ENCODE measurements at regions not wholly inside any gene's neighbourhood (a gene's known extent, or its start where the extent isn't known, plus 50 kb on each side); places are given as distances from the start of the nearest gene placed in this dataset.

GRCh38 chr15:46861796-46862195 lies 855.5 kb upstream of the SEMA6D start:
- H3K27me3 Mint-ChIP-seq (ENCODE audit: insufficient read depth): peaks cover 25% of the 10 kb centered on the region
- no peak for DNase-seq
- TF ChIP-seq CTCF (conservative IDR thresholded peaks at IDR 0.05): no peak
- H3K4me3 ChIP-seq (ENCODE audit: low read length): no peak overlapping the region
- H3K27me3 ChIP-seq (ENCODE audit: control insufficient read depth, insufficient read depth, low read length, poor library complexity, severe bottlenecking): peaks cover 36% of the 10 kb centered on the region
- H3K36me3 Mint-ChIP-seq (ENCODE audit: low read depth): no peaks in the 10 kb centered on the region
- no peak overlapping the region for H3K9ac ChIP-seq (ENCODE audit: extremely low read depth, low read length, poor library complexity, severe bottlenecking)
- H3K4me3 Mint-ChIP-seq: no peak overlapping the region
- H3K36me3 ChIP-seq (ENCODE audit: control insufficient read depth, insufficient read depth, low read length): no peaks in the 10 kb centered on the region
- H3K4me1 ChIP-seq (ENCODE audit: control insufficient read depth, insufficient read depth, low read length): peaks cover 5% of the 10 kb centered on the region
- no peaks in the 10 kb centered on the region for H3K9me3 ChIP-seq (ENCODE audit: control insufficient read depth, low read length)
- H3K4me1 Mint-ChIP-seq: peaks cover 11% of the 10 kb centered on the region
- no peak overlapping the region for H3K27ac ChIP-seq (ENCODE audit: low read depth, low read length)
- no peak overlapping the region for H3K27ac Mint-ChIP-seq
- no peaks in the 10 kb centered on the region for H3K9me3 Mint-ChIP-seq
- WGBS, 2 experiments (ENCODE audit: insufficient coverage in 1 of 2, insufficient read length in 1 of 2): 95% methylated on average over 2 of the region's 2 CpGs; no CpG with 5 or more reads in 1 of the 2 experiments

- H3K9ac ChIP-seq (ENCODE audit: extremely low read depth, low read length, poor library complexity, severe bottlenecking): no peak overlapping the region
- Mint-ChIP-seq H3K36me3 (ENCODE audit: low read depth) (no peaks in the 10 kb centered on the region), H3K4me1 (peaks cover 18% of the 10 kb centered on the region), H3K4me3 (no peak overlapping the region), H3K27me3 (ENCODE audit: insufficient read depth) (peaks cover 25% of the 10 kb centered on the region), H3K27ac (no peak overlapping the region), H3K9me3 (no peaks in the 10 kb centered on the region)
- no peak overlapping the region for H3K27ac ChIP-seq (ENCODE audit: low read depth, low read length)
- H3K27me3 ChIP-seq (ENCODE audit: control insufficient read depth, insufficient read depth, low read length, poor library complexity, severe bottlenecking): peaks cover 33% of the 10 kb centered on the region
- H3K9me3 ChIP-seq (ENCODE audit: control insufficient read depth, low read length): no peaks in the 10 kb centered on the region
- H3K4me3 ChIP-seq (ENCODE audit: low read length): no peak overlapping the region
- 89 to 93% methylated on average over 6 of the region's 6 CpGs for WGBS, 2 experiments (ENCODE audit: insufficient coverage in 1 of 2, insufficient read length in 1 of 2)
- H3K4me1 ChIP-seq (ENCODE audit: control insufficient read depth, insufficient read depth, low read length): peaks cover 7% of the 10 kb centered on the region
- no peak for TF ChIP-seq CTCF (conservative IDR thresholded peaks at IDR 0.05)
- no peaks in the 10 kb centered on the region for H3K36me3 ChIP-seq (ENCODE audit: control insufficient read depth, insufficient read depth, low read length)
- DNase-seq: no peak
These were observed 852.1 kb upstream of the SEMA6D start for GRCh38 chr15:46865155-46865554.

GRCh38 chr15:46872286-46872980 lies 844.9 kb upstream of the SEMA6D start:
- H3K9me3 Mint-ChIP-seq: no peaks in the 10 kb centered on the region
- TF ChIP-seq CTCF (conservative IDR thresholded peaks at IDR 0.05): no peak
- Histone ChIP-seq H3K4me1 (ENCODE audit: control insufficient read depth, insufficient read depth, low read length) (no peaks in the 10 kb centered on the region), H3K36me3 (ENCODE audit: control insufficient read depth, insufficient read depth, low read length) (no peaks in the 10 kb centered on the region), H3K27ac (ENCODE audit: low read depth, low read length) (peak overlapping the region; percentile 3), H3K27me3 (ENCODE audit: control insufficient read depth, insufficient read depth, low read length, poor library complexity, severe bottlenecking) (no peaks in the 10 kb centered on the region), H3K9ac (ENCODE audit: extremely low read depth, low read length, poor library complexity, severe bottlenecking) (no peak overlapping the region), H3K9me3 (ENCODE audit: control insufficient read depth, low read length) (no peaks in the 10 kb centered on the region), H3K4me3 (ENCODE audit: low read length) (no peak overlapping the region)
- no peaks in the 10 kb centered on the region for H3K27me3 Mint-ChIP-seq (ENCODE audit: insufficient read depth)
- H3K36me3 Mint-ChIP-seq (ENCODE audit: low read depth): no peaks in the 10 kb centered on the region
- H3K4me3 Mint-ChIP-seq: no peak overlapping the region
- no peak overlapping the region for H3K27ac Mint-ChIP-seq
- WGBS, 2 experiments (ENCODE audit: insufficient coverage in 1 of 2, insufficient read length in 1 of 2): 80 to 82% methylated on average over 2 to 5 of the region's 5 CpGs
- peaks cover 6% of the 10 kb centered on the region for H3K4me1 Mint-ChIP-seq
- DNase-seq: no peak
